IMR-90 (cell line): ENCODE measurements at regions not wholly inside any gene's neighbourhood (a gene's known extent, or its start where the extent isn't known, plus 50 kb on each side); places are given as distances from the start of the nearest gene placed in this dataset.

Experiments
- ATAC-seq: fragments of 200-7000 bp; cut with Tn5 transposase; 2 replicates; pipeline ENCODE4 v1.9.1; 2020; ENCODE audit warnings: low read depth, mild to moderate bottlenecking, moderate library complexity
- BruUV-seq: library from RNA; stranded (reverse); fragments of 400-500 nt; replicated peaks from 2 replicates; lab custom pipeline; 2021; lab: Mats Ljungman, UMichigan
- CTCF ChIA-PET: fragments of 300-600 bp; formaldehyde crosslinking; extraction: SDS; loops from one replicate; lab custom pipeline; 2021; ENCODE audit warnings: antibody characterized with exemption; lab: Yijun Ruan, JAX
- POLR2A ChIA-PET: fragments of 300-600 bp; sonication (Branson Sonifier 250); formaldehyde crosslinking; loops from one replicate; lab custom pipeline; 2022; ENCODE audit warnings: antibody characterized with exemption; ENCODE audit not compliant: unreplicated experiment; lab: Charles Lee
- DNase-seq: peaks from one replicate; pipeline ENCODE4 v3.0.0; 2013
- H2AFZ ChIP-seq: replicated peaks from 2 replicates; pipeline ENCODE3; 2013; ENCODE audit warnings: low read length, mild to moderate bottlenecking; ENCODE audit not compliant: poor library complexity
- H2AK5ac ChIP-seq: 2 replicates; pipeline ENCODE4 v1.6.1; 2013; ENCODE audit warnings: low read depth, low read length, inconsistent platforms
- H2AK9ac ChIP-seq: replicated peaks from 2 replicates; pipeline ENCODE3; 2013; ENCODE audit warnings: mild to moderate bottlenecking, low read depth, low read length, moderate library complexity; ENCODE audit not compliant: poor library complexity
- H2BK120ac ChIP-seq: 2 replicates; pipeline ENCODE4 v1.6.1; 2013; ENCODE audit warnings: low read depth, low read length, inconsistent platforms
- H2BK15ac ChIP-seq: 3 replicates; pipeline ENCODE4 v1.6.1; 2013; ENCODE audit warnings: low read depth, low read length, inconsistent platforms
- H2BK20ac ChIP-seq: 2 replicates; pipeline ENCODE4 v1.6.1; 2013; ENCODE audit warnings: low read depth, mild to moderate bottlenecking, inconsistent platforms, low read length, moderate library complexity
- H2BK5ac ChIP-seq: 2 replicates; pipeline ENCODE4 v1.6.1; 2013; ENCODE audit warnings: mild to moderate bottlenecking, low read depth, low read length, inconsistent platforms; ENCODE audit not compliant: poor library complexity, severe bottlenecking
- H3K14ac ChIP-seq: replicated peaks from 2 replicates; pipeline ENCODE4 v1.6.1; 2013; ENCODE audit warnings: low read depth, low read length, inconsistent platforms
- H3K18ac ChIP-seq: 2 replicates; pipeline ENCODE4 v1.6.1; 2013; ENCODE audit warnings: low read depth, low read length, control low read depth
- H3K23ac ChIP-seq: 2 replicates; pipeline ENCODE4 v1.6.1; 2013; ENCODE audit warnings: low read depth, low read length, inconsistent platforms
- H3K27ac ChIP-seq: 2 replicates; pipeline ENCODE4 v1.5.1; 2013; ENCODE audit warnings: mild to moderate bottlenecking, control low read depth, low read length; ENCODE audit not compliant: insufficient read depth
- H3K27me3 ChIP-seq: 2 replicates; pipeline ENCODE4 v1.6.1; 2013; ENCODE audit warnings: low read length; ENCODE audit not compliant: control insufficient read depth, insufficient read depth
- H3K36me3 ChIP-seq: 2 replicates; pipeline ENCODE4 v1.6.1; 2013; ENCODE audit warnings: low read length, mixed read lengths; ENCODE audit not compliant: control insufficient read depth, insufficient read depth
- H3K4ac ChIP-seq: 2 replicates; pipeline ENCODE4 v1.6.1; 2013; ENCODE audit warnings: low read depth, low read length, inconsistent platforms
- H3K4me1 ChIP-seq: 2 replicates; pipeline ENCODE4 v1.6.1; 2013; ENCODE audit warnings: low read length, mixed read lengths; ENCODE audit not compliant: control insufficient read depth, insufficient read depth
- H3K4me2 ChIP-seq: 2 replicates; pipeline ENCODE4 v1.6.1; 2013; ENCODE audit warnings: low read depth, mild to moderate bottlenecking, control low read depth, low read length, moderate library complexity
- H3K4me3 ChIP-seq: 2 replicates; pipeline ENCODE4 v1.5.1; 2013; ENCODE audit warnings: low read depth, mild to moderate bottlenecking, control low read depth, low read length, moderate library complexity; ENCODE audit not compliant: insufficient read depth
- H3K56ac ChIP-seq: 2 replicates; pipeline ENCODE4 v1.6.1; 2013; ENCODE audit warnings: low read length, inconsistent platforms; ENCODE audit not compliant: insufficient read depth; ENCODE audit errors: extremely low read depth
- H3K79me1 ChIP-seq, 2 experiments: 2 replicates each; pipeline ENCODE4 v1.6.1; 2013; ENCODE audit warnings: low read length in 2 of 2, inconsistent platforms in 1 of 2, low read depth in 1 of 2
- H3K9ac ChIP-seq: 2 replicates; pipeline ENCODE4 v1.6.1; 2013; ENCODE audit warnings: low read depth, low read length, control low read depth
- H3K9me1 ChIP-seq: 2 replicates; pipeline ENCODE4 v1.6.1; 2013; ENCODE audit warnings: low read length, inconsistent platforms; ENCODE audit not compliant: insufficient read depth
- H3K9me3 ChIP-seq: 2 replicates; pipeline ENCODE4 v1.6.1; 2013; ENCODE audit warnings: low read length; ENCODE audit not compliant: control insufficient read depth, insufficient read depth
- H4K20me1 ChIP-seq: 2 replicates; pipeline ENCODE4 v1.6.1; 2013; ENCODE audit warnings: low read length, inconsistent platforms; ENCODE audit not compliant: insufficient read depth
- H4K5ac ChIP-seq: 2 replicates; pipeline ENCODE4 v1.6.1; 2013; ENCODE audit warnings: mild to moderate bottlenecking, low read depth, low read length, control low read depth
- H4K8ac ChIP-seq, 2 experiments: 2 replicates each; pipeline ENCODE4 v1.6.1; 2013; ENCODE audit warnings: low read depth in 2 of 2, low read length in 2 of 2, control low read depth in 1 of 2, inconsistent platforms in 1 of 2
- H4K91ac ChIP-seq: 2 replicates; pipeline ENCODE4 v1.6.1; 2013; ENCODE audit warnings: low read depth, low read length, inconsistent platforms; ENCODE audit not compliant: insufficient read depth
- BHLHE40 ChIP-seq: fragments of 150-350 bp; IDR thresholded peaks from 2 replicates; pipeline ENCODE4 v1.6.1; 2016; ENCODE audit warnings: mild to moderate bottlenecking, low read depth, low read length
- CEBPB ChIP-seq: IDR thresholded peaks from 2 replicates; pipeline ENCODE4 v1.6.1; 2012; ENCODE audit warnings: low read depth, low read length, improper control_type of control experiment
- CHD1 ChIP-seq: IDR thresholded peaks from 2 replicates; pipeline ENCODE4 v1.6.1; 2012; ENCODE audit warnings: low read depth, low read length, improper control_type of control experiment
- CTCF ChIP-seq: conservative IDR thresholded peaks from 2 replicates; pipeline ENCODE4 v1.5.1; 2012; ENCODE audit warnings: mild to moderate bottlenecking, low read depth, low read length, improper control_type of control experiment
- ELK1 ChIP-seq: fragments of 150-350 bp; IDR thresholded peaks from 2 replicates; pipeline ENCODE4 v1.6.1; 2016; ENCODE audit warnings: low read depth, mild to moderate bottlenecking, low read length, moderate library complexity, borderline replicate concordance
- FOS ChIP-seq: fragments of 150-350 bp; IDR thresholded peaks from 2 replicates; pipeline ENCODE4 v1.6.1; 2016; ENCODE audit warnings: low read depth, low read length
- MAFK ChIP-seq: IDR thresholded peaks from 2 replicates; pipeline ENCODE4 v1.6.1; 2012; ENCODE audit warnings: low read depth, low read length, improper control_type of control experiment
- MAZ ChIP-seq: IDR thresholded peaks from 2 replicates; pipeline ENCODE4 v1.6.1; 2012; ENCODE audit warnings: low read depth, mild to moderate bottlenecking, low read length, improper control_type of control experiment, moderate library complexity, borderline replicate concordance
- MXI1 ChIP-seq: IDR thresholded peaks from 2 replicates; pipeline ENCODE4 v1.6.1; 2012; ENCODE audit warnings: low read depth, mild to moderate bottlenecking, low read length, moderate library complexity, borderline replicate concordance
- NFE2L2 ChIP-seq: fragments of 150-350 bp; IDR thresholded peaks from 2 replicates; pipeline ENCODE4 v1.6.1; 2016; ENCODE audit warnings: low read depth, mild to moderate bottlenecking, low read length
- RAD21 ChIP-seq: IDR thresholded peaks from 2 replicates; pipeline ENCODE4 v1.6.1; 2012; ENCODE audit warnings: low read length, improper control_type of control experiment
- RCOR1 ChIP-seq: IDR thresholded peaks from 2 replicates; pipeline ENCODE4 v1.6.1; 2012; ENCODE audit warnings: mild to moderate bottlenecking, low read length, improper control_type of control experiment; ENCODE audit not compliant: insufficient replicate concordance
- RFX5 ChIP-seq: IDR thresholded peaks from 2 replicates; pipeline ENCODE4 v1.8.0; 2012; ENCODE audit warnings: low read depth, mild to moderate bottlenecking, low read length, moderate library complexity
- SMC3 ChIP-seq: fragments of 150-350 bp; IDR thresholded peaks from 2 replicates; pipeline ENCODE4 v1.6.1; 2016; ENCODE audit warnings: low read depth, mild to moderate bottlenecking, antibody characterized with exemption, low read length, moderate library complexity
- USF2 ChIP-seq: fragments of 150-350 bp; IDR thresholded peaks from 2 replicates; pipeline ENCODE4 v1.6.1; 2017; ENCODE audit warnings: mild to moderate bottlenecking, antibody characterized with exemption, low read length, low read depth
- WGBS, 2 experiments: methylation state at CpG; one replicate each; pipeline versions ENCODE4 v1.1.5 to v1.1.7; 2013; ENCODE audit warnings: missing lambda C conversion rate in 2 of 2; ENCODE audit not compliant: insufficient read length in 1 of 2; ENCODE audit errors: extremely low coverage in 2 of 2; 5-methylcytosine and 5-hydroxymethylcytosine counted together
- dilution Hi-C: fragments of 300-500 bp; cut with HindIII; formaldehyde crosslinking; loops from one replicate; pipeline ENCODE4 v1.14.3; 2018; ENCODE audit warnings: low sequenced_read_pairs; ENCODE audit not compliant: unreplicated experiment
- in situ Hi-C: fragments of 300-500 bp; cut with MboI; formaldehyde crosslinking; loops from 3 replicates; pipeline ENCODE4 v1.14.3; 2019; ENCODE audit warnings: low sequenced_read_pairs, inconsistent platforms, mixed read lengths
- intact Hi-C: fragments of 100-400 bp; cut with micrococcal nuclease; formaldehyde crosslinking; loops from 2 replicates; pipeline ENCODE4 v1.10.0; 2022

- dilution Hi-C loops: no loop called here
- TF ChIP-seq MXI1 (no peak), BHLHE40 (no peak), FOS (no peak), USF2 (no peak), CTCF (no peak), MAZ (no peak), RCOR1 (no peak), CEBPB (no peak), MAFK (no peak), RFX5 (no peak), SMC3 (no peak), RAD21 (no peak), CHD1 (no peak), ELK1 (no peak), NFE2L2 (no peak)
Observed at GRCh38 chr18:75802681-75803080, 375.2 kb upstream of the SMIM21 start.

More at GRCh38 chr18:75802681-75803080, 375.2 kb upstream of the SMIM21 start:
- Histone ChIP-seq H4K20me1 (no peaks in the 10 kb centered on the region), H2AK9ac (no peak overlapping the region), H3K9me3 (peaks cover 3% of the 10 kb centered on the region; the same call in 1 of the 2 replicates), H3K36me3 (no peaks in the 10 kb centered on the region), H3K23ac (no peak overlapping the region), H3K4ac (no peak overlapping the region), H2BK5ac (no peak overlapping the region), H4K91ac (no peak overlapping the region), H3K27me3 (no peaks in the 10 kb centered on the region), H4K8ac (no peak overlapping the region), H3K9me1 (no peaks in the 10 kb centered on the region), H3K4me1 (no peaks in the 10 kb centered on the region), H3K79me1 (no peaks in the 10 kb centered on the region), H2AFZ (no peak overlapping the region), H3K4me3 (no peak overlapping the region), H2AK5ac (no peak overlapping the region), H3K27ac (no peak overlapping the region), H2BK15ac (no peak overlapping the region), H3K18ac (no peak overlapping the region), H3K14ac (no peak overlapping the region), H2BK120ac (no peak overlapping the region), H4K5ac (no peak overlapping the region), H3K4me2 (no peak overlapping the region), H3K9ac (no peak overlapping the region), H3K56ac (no peak overlapping the region), H2BK20ac (no peak overlapping the region)
- WGBS, 2 experiments: no CpG with 5 or more reads among the region's 5 CpGs
- in situ Hi-C loops: no loop called here
- BruUV-seq: no TSS peak
- POLR2A ChIA-PET: no interaction called here
- intact Hi-C loops: no loop called here
- DNase-seq (no peak), ATAC-seq (no peak)
- CTCF ChIA-PET: no interaction called here
